ENCODE measurements at regions not wholly inside any gene's neighbourhood (a gene's known extent, or its start where the extent isn't known, plus 50 kb on each side); places are given as distances from the start of the nearest gene placed in this dataset.

DNA sequence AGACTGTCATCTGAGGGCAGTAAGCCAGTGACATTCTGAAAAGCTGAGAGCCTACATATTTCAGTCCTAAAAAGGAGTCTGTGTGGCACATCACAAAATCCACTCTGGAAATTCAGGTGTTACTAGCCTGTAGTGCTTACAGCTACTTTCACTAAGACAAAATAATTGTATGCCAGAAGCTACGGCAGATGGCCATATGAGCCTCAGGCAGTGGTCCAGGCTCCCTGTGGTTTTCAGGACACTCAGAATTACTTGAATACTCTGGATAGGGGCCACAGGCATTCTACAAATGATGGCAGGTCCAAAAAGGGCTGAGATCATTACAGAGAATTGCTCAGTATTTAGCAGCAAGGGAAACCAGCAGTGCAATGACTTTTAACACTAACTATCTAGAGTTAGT lies 527.1 kb downstream of the MRPL39 start:
- H3K4me2 ChIP-seq = no peak overlapping the region
- H3K27ac ChIP-seq = no peak overlapping the region
- H3K9ac ChIP-seq = no peak overlapping the region
- H3K4me3 ChIP-seq (IDR thresholded peaks at IDR 0.05; ENCODE audit: insufficient read depth, low read depth, low read length) = no peak overlapping the region
- H4K20me1 ChIP-seq (ENCODE audit: insufficient read depth) = no peaks in the 10 kb centered on the region
- no peak overlapping the region for H2AFZ ChIP-seq (ENCODE audit: low read depth)
- no peaks in the 10 kb centered on the region for H3K4me1 ChIP-seq (ENCODE audit: low read depth, poor library complexity, severe bottlenecking)
- no peaks in the 10 kb centered on the region for H3K27me3 ChIP-seq (ENCODE audit: insufficient read depth, low read depth)
- H3K36me3 ChIP-seq (ENCODE audit: insufficient read depth) = no peaks in the 10 kb centered on the region
- H3K79me2 ChIP-seq (ENCODE audit: insufficient read depth, low read depth) = no peaks in the 10 kb centered on the region
- TF ChIP-seq, protein P1, sequence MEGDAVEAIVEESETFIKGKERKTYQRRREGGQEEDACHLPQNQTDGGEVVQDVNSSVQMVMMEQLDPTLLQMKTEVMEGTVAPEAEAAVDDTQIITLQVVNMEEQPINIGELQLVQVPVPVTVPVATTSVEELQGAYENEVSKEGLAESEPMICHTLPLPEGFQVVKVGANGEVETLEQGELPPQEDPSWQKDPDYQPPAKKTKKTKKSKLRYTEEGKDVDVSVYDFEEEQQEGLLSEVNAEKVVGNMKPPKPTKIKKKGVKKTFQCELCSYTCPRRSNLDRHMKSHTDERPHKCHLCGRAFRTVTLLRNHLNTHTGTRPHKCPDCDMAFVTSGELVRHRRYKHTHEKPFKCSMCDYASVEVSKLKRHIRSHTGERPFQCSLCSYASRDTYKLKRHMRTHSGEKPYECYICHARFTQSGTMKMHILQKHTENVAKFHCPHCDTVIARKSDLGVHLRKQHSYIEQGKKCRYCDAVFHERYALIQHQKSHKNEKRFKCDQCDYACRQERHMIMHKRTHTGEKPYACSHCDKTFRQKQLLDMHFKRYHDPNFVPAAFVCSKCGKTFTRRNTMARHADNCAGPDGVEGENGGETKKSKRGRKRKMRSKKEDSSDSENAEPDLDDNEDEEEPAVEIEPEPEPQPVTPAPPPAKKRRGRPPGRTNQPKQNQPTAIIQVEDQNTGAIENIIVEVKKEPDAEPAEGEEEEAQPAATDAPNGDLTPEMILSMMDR (conservative IDR thresholded peaks at IDR 0.05; ENCODE audit: low read depth, low read length) = no peak

DNA sequence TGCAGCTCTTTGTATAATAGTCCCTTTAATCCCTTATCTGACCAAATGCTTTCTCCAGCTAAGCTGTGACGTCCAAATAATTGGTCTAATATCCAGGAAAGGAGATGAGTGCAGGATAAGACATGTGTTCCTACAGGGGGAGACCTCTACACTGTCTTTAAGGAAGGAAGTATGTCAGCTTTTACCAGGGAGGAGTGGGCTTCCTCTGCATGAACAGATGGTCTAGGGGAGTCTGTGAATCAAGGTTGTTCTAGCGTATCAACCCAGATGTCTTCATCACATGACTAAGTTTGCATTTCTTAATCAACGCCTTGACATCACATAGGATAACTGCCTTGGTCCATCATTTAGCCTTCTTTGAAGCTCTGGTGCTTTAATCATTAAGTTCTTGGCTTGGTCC lies 528.2 kb downstream of the MRPL39 start:
- Histone ChIP-seq H3K27me3 (ENCODE audit: insufficient read depth, low read depth) (no peaks in the 10 kb centered on the region), H3K4me1 (ENCODE audit: low read depth, poor library complexity, severe bottlenecking) (no peaks in the 10 kb centered on the region), H3K36me3 (ENCODE audit: insufficient read depth) (no peaks in the 10 kb centered on the region), H3K9ac (no peak overlapping the region), H2AFZ (ENCODE audit: low read depth) (no peak overlapping the region), H3K4me3 (IDR thresholded peaks at IDR 0.05; ENCODE audit: insufficient read depth, low read depth, low read length) (no peak overlapping the region), H3K4me2 (no peak overlapping the region), H3K79me2 (ENCODE audit: insufficient read depth, low read depth) (no peaks in the 10 kb centered on the region), H4K20me1 (ENCODE audit: insufficient read depth) (no peaks in the 10 kb centered on the region), H3K27ac (no peak overlapping the region)
- TF ChIP-seq, protein P1 (conservative IDR thresholded peaks at IDR 0.05; ENCODE audit: low read depth, low read length) = no peak

DNA sequence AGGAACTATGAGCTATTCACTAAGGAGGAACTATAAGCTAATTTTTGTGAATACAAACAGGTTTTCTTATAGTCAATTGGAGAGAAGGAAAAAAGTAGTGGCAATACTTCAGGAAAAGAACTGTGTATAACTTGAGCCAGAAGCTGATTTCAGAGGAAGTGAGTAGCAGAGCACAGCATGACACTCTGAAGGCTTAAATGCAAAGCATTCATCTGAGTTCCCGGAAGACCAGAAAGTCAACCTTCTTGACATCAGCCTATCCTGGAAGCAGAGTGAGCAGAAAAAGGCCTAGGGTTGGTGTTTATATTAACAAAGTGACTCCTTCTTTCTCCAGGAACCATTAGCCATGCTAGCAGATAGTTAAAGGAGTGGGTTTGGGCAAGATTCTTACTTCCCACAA lies 545.2 kb downstream of the MRPL39 start:
- Histone ChIP-seq H3K27me3 (ENCODE audit: insufficient read depth, low read depth) (no peaks in the 10 kb centered on the region), H3K4me3 (IDR thresholded peaks at IDR 0.05; ENCODE audit: insufficient read depth, low read depth, low read length) (no peak overlapping the region), H4K20me1 (ENCODE audit: insufficient read depth) (no peaks in the 10 kb centered on the region), H3K79me2 (ENCODE audit: insufficient read depth, low read depth) (no peaks in the 10 kb centered on the region), H3K36me3 (ENCODE audit: insufficient read depth) (no peaks in the 10 kb centered on the region), H3K4me2 (no peak overlapping the region), H2AFZ (ENCODE audit: low read depth) (no peak overlapping the region), H3K9ac (no peak overlapping the region), H3K4me1 (ENCODE audit: low read depth, poor library complexity, severe bottlenecking) (no peaks in the 10 kb centered on the region), H3K27ac (no peak overlapping the region)
- TF ChIP-seq, protein P1 (conservative IDR thresholded peaks at IDR 0.05; ENCODE audit: low read depth, low read length) = no peak

DNA sequence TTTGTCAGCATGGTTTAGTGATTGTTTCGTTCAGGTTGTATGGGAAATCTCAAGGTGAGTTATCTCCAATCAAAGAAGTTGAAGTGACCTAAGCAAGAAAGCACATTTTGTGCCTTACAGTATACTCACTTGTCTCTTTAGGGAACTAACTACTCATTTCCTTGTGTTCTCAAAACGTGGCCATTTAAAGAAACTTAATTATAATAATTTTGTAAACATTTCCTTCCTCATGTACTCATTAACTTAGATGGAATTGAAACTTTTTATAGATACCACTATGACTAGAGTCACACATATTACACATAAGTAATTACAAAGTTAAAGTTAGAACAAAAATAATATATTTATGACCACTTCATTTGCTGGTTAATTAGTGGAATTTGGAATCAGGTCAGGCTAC lies 552.6 kb downstream of the MRPL39 start:
- H4K20me1 ChIP-seq (ENCODE audit: insufficient read depth) = no peaks in the 10 kb centered on the region
- H3K4me3 ChIP-seq (IDR thresholded peaks at IDR 0.05; ENCODE audit: insufficient read depth, low read depth, low read length) = no peak overlapping the region
- no peaks in the 10 kb centered on the region for H3K4me1 ChIP-seq (ENCODE audit: low read depth, poor library complexity, severe bottlenecking)
- H2AFZ ChIP-seq (ENCODE audit: low read depth) = no peak overlapping the region
- H3K4me2 ChIP-seq = no peak overlapping the region
- no peak overlapping the region for H3K27ac ChIP-seq
- H3K36me3 ChIP-seq (ENCODE audit: insufficient read depth) = no peaks in the 10 kb centered on the region
- H3K9ac ChIP-seq = no peak overlapping the region
- TF ChIP-seq, protein P1 (conservative IDR thresholded peaks at IDR 0.05; ENCODE audit: low read depth, low read length) = no peak
- no peaks in the 10 kb centered on the region for H3K79me2 ChIP-seq (ENCODE audit: insufficient read depth, low read depth)
- no peaks in the 10 kb centered on the region for H3K27me3 ChIP-seq (ENCODE audit: insufficient read depth, low read depth)
